Mucosa of rectum (tissue), 2 donors: ENCODE measurements at regions not wholly inside any gene's neighbourhood (a gene's known extent, or its start where the extent isn't known, plus 50 kb on each side); places are given as distances from the start of the nearest gene placed in this dataset.

Experiments used
- H3K27ac ChIP-seq, 2 donors: one replicate each; pipeline ENCODE4 v1.7.0; 2013; ENCODE audit warnings: inconsistent platforms in 2 of 2, low read depth in 2 of 2, low read length in 2 of 2
- H3K27me3 ChIP-seq, 2 donors: one replicate each; pipeline ENCODE4 v1.7.0; 2013; ENCODE audit warnings: low read length in 2 of 2; ENCODE audit not compliant: control insufficient read depth in 2 of 2, insufficient read depth in 2 of 2
- H3K36me3 ChIP-seq, 2 donors: one replicate each; pipeline ENCODE4 v1.7.0; 2013; ENCODE audit warnings: low read length in 2 of 2; ENCODE audit not compliant: control insufficient read depth in 2 of 2, insufficient read depth in 2 of 2
- H3K4me1 ChIP-seq, 2 donors: one replicate each; pipeline ENCODE4 v1.7.0; 2013; ENCODE audit warnings: low read length in 2 of 2, mild to moderate bottlenecking in 1 of 2; ENCODE audit not compliant: control insufficient read depth in 2 of 2, insufficient read depth in 2 of 2
- H3K4me3 ChIP-seq, 2 donors: one replicate each; pipeline ENCODE4 v1.7.0; 2013; ENCODE audit warnings: low read length in 2 of 2
- H3K9ac ChIP-seq, 2 donors: one replicate each; pipeline ENCODE4 v1.7.0; 2013; ENCODE audit warnings: low read length in 2 of 2, low read depth in 1 of 2, mild to moderate bottlenecking in 1 of 2
- H3K9me3 ChIP-seq, 2 donors: one replicate each; pipeline ENCODE4 v1.7.0; 2013; ENCODE audit warnings: low read length in 2 of 2; ENCODE audit not compliant: control insufficient read depth in 2 of 2
- donor health status: healthy.
- donor health status: Normal muscosa, but diverticular disease.

DNA sequence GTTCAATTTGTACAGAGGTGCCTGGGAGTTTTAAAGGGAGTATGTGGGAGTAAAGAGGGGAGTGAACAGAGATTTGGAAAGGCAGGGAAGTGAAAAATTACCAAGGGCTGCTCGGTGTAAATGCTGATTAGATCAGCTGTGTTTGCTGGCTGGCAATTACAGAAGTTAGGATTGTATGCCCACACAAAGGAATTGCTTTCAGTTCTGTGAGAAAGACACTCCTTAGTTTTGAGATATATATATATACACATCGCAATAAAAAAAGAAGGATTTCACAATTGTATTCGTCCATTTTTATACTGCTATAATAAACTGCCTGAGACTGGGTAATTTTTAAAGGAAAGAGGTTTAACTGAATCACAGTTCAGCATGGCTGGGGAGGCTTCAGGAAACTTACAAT lies 196.3 kb downstream of the SLITRK5 start:
- no peaks in the 10 kb centered on the region for H3K4me1 ChIP-seq
- H3K36me3 ChIP-seq, result no peaks in the 10 kb centered on the region
- H3K9ac ChIP-seq, result no peak overlapping the region
- H3K27ac ChIP-seq, result no peak overlapping the region
- H3K9me3 ChIP-seq, result no peaks in the 10 kb centered on the region
- H3K4me3 ChIP-seq, result no peak overlapping the region
- H3K27me3 ChIP-seq, result no peaks in the 10 kb centered on the region

- no peaks in the 10 kb centered on the region for H3K36me3 ChIP-seq
- no peak overlapping the region for H3K27ac ChIP-seq
- H3K9ac ChIP-seq, result no peak overlapping the region
- no peaks in the 10 kb centered on the region for H3K4me1 ChIP-seq
- H3K27me3 ChIP-seq, result no peaks in the 10 kb centered on the region
- no peaks in the 10 kb centered on the region for H3K9me3 ChIP-seq
- no peak overlapping the region for H3K4me3 ChIP-seq
These were observed 197.6 kb downstream of the SLITRK5 start for GRCh38 chr13:87868731-87869130.

- no peaks in the 10 kb centered on the region for H3K27me3 ChIP-seq
- no peaks in the 10 kb centered on the region for H3K9me3 ChIP-seq
- no peaks in the 10 kb centered on the region for H3K36me3 ChIP-seq
- no peak overlapping the region for H3K9ac ChIP-seq
- H3K4me1 ChIP-seq, result no peaks in the 10 kb centered on the region
- H3K4me3 ChIP-seq, result no peak overlapping the region
- no peak overlapping the region for H3K27ac ChIP-seq
These were observed 201.6 kb downstream of the SLITRK5 start for GRCh38 chr13:87872813-87873212.

DNA sequence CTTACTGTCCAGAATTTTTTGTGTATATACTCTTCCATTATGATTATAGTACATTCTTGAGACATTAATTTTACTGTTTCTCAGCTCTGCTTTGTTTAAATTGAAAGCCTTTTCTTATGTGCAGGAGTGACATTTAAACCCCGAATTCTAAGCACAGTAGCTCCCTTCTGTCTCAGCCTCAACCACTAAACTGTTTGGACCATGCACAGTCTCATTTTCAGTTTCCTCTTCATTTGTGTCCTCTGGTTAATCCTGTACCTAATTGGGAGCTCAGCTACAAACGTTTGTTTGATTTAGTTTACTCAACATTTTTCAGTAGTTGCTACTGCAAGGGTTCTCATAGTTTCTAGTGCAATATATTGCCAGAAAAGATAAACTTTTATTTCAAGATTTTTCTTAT lies 206.3 kb downstream of the SLITRK5 start:
- Histone ChIP-seq H3K9me3 (no peaks in the 10 kb centered on the region), H3K9ac (no peak overlapping the region), H3K4me3 (no peak overlapping the region), H3K4me1 (no peaks in the 10 kb centered on the region), H3K27ac (no peak overlapping the region), H3K27me3 (no peaks in the 10 kb centered on the region), H3K36me3 (no peaks in the 10 kb centered on the region)

DNA sequence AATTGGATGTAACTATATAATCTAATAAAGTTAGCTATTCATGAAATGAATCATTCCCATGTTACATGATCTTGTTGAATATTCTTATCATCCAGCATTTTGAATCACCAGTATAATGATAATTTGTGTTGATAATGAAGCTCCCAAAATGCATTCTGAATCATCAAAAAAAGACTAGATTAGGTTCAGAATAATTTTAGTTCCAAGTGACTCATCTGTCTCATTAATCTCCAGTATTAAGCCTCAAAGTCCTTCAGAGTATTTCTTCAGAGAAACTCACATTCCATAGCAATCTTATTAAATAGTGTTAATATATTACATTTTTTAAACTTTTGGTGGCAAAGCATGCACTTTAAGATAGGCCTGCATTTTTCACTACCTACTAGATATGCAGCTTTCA lies 207.5 kb downstream of the SLITRK5 start:
- H3K4me3 ChIP-seq, result no peak overlapping the region
- no peak overlapping the region for H3K27ac ChIP-seq
- H3K36me3 ChIP-seq, result no peaks in the 10 kb centered on the region
- no peaks in the 10 kb centered on the region for H3K4me1 ChIP-seq
- H3K27me3 ChIP-seq, result no peaks in the 10 kb centered on the region
- H3K9me3 ChIP-seq, result no peaks in the 10 kb centered on the region
- no peak overlapping the region for H3K9ac ChIP-seq

- H3K27me3 ChIP-seq, result no peaks in the 10 kb centered on the region
- no peaks in the 10 kb centered on the region for H3K36me3 ChIP-seq
- H3K27ac ChIP-seq, result no peak overlapping the region
- H3K9ac ChIP-seq, result no peak overlapping the region
- no peak overlapping the region for H3K4me3 ChIP-seq
- H3K4me1 ChIP-seq, result no peaks in the 10 kb centered on the region
- H3K9me3 ChIP-seq, result no peaks in the 10 kb centered on the region
These were observed 213.7 kb downstream of the SLITRK5 start for GRCh38 chr13:87884884-87885283.

- no peaks in the 10 kb centered on the region for H3K4me1 ChIP-seq
These were observed 216.4 kb downstream of the SLITRK5 start for GRCh38 chr13:87887459-87888123.

GRCh38 chr13:87889254-87889653 lies 218.1 kb downstream of the SLITRK5 start:
- no peaks in the 10 kb centered on the region for H3K9me3 ChIP-seq
- no peak overlapping the region for H3K27ac ChIP-seq
- H3K4me3 ChIP-seq, result no peak overlapping the region
- H3K36me3 ChIP-seq, result no peaks in the 10 kb centered on the region
- H3K27me3 ChIP-seq, result no peaks in the 10 kb centered on the region
- no peaks in the 10 kb centered on the region for H3K4me1 ChIP-seq
- no peak overlapping the region for H3K9ac ChIP-seq

More at GRCh38 chr13:87887459-87888123, 216.4 kb downstream of the SLITRK5 start:
- Histone ChIP-seq H3K9me3 (no peaks in the 10 kb centered on the region), H3K27me3 (no peaks in the 10 kb centered on the region), H3K27ac (no peak overlapping the region), H3K36me3 (no peaks in the 10 kb centered on the region), H3K4me3 (no peak overlapping the region), H3K9ac (no peak overlapping the region)

DNA sequence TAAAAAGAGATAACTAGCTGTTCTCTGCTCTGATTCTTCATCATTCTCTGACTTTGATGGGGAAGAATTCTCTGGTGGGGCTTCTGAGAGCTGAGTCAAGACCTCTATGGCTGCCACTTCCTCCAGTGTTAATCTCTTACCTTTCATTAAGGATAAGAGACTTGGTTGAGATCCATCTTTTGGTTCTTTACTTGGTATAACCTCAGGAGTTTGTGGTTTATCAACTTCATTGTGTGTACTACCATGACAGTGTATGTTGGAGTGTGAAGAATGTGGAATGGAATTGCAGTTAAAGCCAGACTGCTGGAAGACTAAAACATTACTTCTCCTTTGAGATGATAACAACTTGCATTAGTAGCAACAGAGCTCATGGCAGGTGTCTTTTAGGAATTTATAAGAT lies 222.0 kb downstream of the SLITRK5 start:
- Histone ChIP-seq H3K9me3 (no peaks in the 10 kb centered on the region), H3K27ac (no peak overlapping the region), H3K36me3 (no peaks in the 10 kb centered on the region), H3K9ac (no peak overlapping the region), H3K4me1 (no peaks in the 10 kb centered on the region), H3K27me3 (no peaks in the 10 kb centered on the region), H3K4me3 (no peak overlapping the region)

DNA sequence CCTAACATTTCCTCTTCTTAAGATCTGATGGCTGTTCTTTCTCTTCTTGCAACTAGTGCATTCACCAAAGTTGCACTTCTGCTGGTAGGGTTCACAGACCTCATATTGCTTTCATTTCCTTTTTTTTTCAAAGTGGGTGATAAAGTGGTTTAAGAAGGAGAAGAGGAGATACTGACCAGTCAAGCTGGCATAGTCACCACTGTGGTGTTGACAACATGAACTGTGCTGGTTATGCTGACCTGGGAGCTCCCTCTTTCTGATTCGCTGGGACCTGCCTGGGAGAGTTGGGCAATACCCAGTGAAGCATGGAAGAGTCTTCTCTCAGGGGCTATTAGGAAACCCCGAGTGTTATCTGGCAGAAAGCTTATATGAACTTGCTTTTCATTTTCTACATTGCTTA lies 222.9 kb downstream of the SLITRK5 start:
- no peaks in the 10 kb centered on the region for H3K4me1 ChIP-seq
- no peak overlapping the region for H3K27ac ChIP-seq
- H3K4me3 ChIP-seq, result no peak overlapping the region
- no peaks in the 10 kb centered on the region for H3K9me3 ChIP-seq
- no peaks in the 10 kb centered on the region for H3K27me3 ChIP-seq
- no peaks in the 10 kb centered on the region for H3K36me3 ChIP-seq
- H3K9ac ChIP-seq, result no peak overlapping the region

DNA sequence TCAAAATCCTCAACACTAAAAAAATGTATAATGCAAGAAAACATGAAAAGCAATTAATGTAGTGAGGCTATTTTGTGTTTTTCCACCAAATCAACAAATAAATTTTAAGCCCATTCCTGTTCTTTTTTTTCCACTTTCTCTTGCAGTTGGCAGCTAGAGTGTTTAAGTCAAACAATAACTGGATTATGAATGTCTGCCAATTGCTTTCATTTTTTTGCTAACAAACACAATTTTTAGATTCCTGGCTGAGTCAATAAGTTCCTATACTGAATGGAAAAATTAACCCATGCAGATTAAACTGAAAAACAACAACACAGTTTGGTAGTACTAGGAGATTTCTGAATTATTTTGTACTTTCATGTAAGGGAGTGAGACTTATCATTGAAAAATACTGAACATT lies 232.4 kb downstream of the SLITRK5 start:
- H3K4me1 ChIP-seq, result no peaks in the 10 kb centered on the region
- no peaks in the 10 kb centered on the region for H3K36me3 ChIP-seq
- no peak overlapping the region for H3K9ac ChIP-seq
- no peak overlapping the region for H3K27ac ChIP-seq
- no peak overlapping the region for H3K4me3 ChIP-seq
- no peaks in the 10 kb centered on the region for H3K9me3 ChIP-seq
- H3K27me3 ChIP-seq, result no peaks in the 10 kb centered on the region
